HEK293 (cell line): ENCODE measurements at regions not wholly inside any gene's neighbourhood (a gene's known extent, or its start where the extent isn't known, plus 50 kb on each side); places are given as distances from the start of the nearest gene placed in this dataset.

Experiments
- CTCF ChIA-PET: fragments of 350-600 bp; formaldehyde crosslinking; extraction: SDS; loops from one replicate; lab custom pipeline; 2021; ENCODE audit warnings: antibody characterized with exemption; lab: Yijun Ruan, JAX
- POLR2A ChIA-PET: fragments of 300-600 bp; formaldehyde crosslinking; extraction: SDS; loops from one replicate; lab custom pipeline; 2020; ENCODE audit warnings: antibody characterized with exemption, inconsistent platforms; lab: Yijun Ruan, JAX
- H3K27ac ChIP-seq: fragments of 200-500 bp; sonication (Bioruptor generic); 2 replicates; pipeline ENCODE4 v1.5.1; 2014; ENCODE audit warnings: low read depth, low read length, control low read depth, inconsistent platforms; ENCODE audit errors: extremely low read depth
- H3K36me3 ChIP-seq, 2 experiments: fragments of 200-500 bp in 1 of 2; sonication (Bioruptor generic) in 1 of 2; 1 replicate in 1 of 2; 2 replicates in 1 of 2; pipeline ENCODE4 v1.5.1; 2014 to 2017; ENCODE audit warnings: inconsistent platforms in 2 of 2, low read length in 2 of 2; ENCODE audit not compliant: control insufficient read depth in 2 of 2, insufficient read depth in 1 of 2
- H3K4me1 ChIP-seq: fragments of 200-500 bp; sonication (Bioruptor generic); 2 replicates; pipeline ENCODE4 v1.5.1; 2014; ENCODE audit warnings: mild to moderate bottlenecking, low read length, inconsistent platforms; ENCODE audit not compliant: control insufficient read depth, insufficient read depth
- H3K4me3 ChIP-seq: 2 replicates; pipeline ENCODE4 v1.5.1; 2011; ENCODE audit warnings: low read depth, mild to moderate bottlenecking, control low read depth, low read length, moderate library complexity
- H3K9me3 ChIP-seq: fragments of 200-500 bp; sonication (Bioruptor generic); 2 replicates; pipeline ENCODE4 v1.5.1; 2014; ENCODE audit warnings: low read depth, low read length, inconsistent platforms; ENCODE audit not compliant: control insufficient read depth, insufficient read depth
- ELK4 ChIP-seq: IDR thresholded peaks from 2 replicates; pipeline ENCODE4 v1.6.1; 2011; ENCODE audit warnings: mild to moderate bottlenecking, low read depth, low read length, borderline replicate concordance
- SCRT2 ChIP-seq: fragments of 450-650 bp; formaldehyde crosslinking; IDR thresholded peaks from 2 replicates; pipeline ENCODE4 v1.5.1; 2016; ENCODE audit warnings: missing biosample characterization, missing genetic modification characterization
- ZBTB21 ChIP-seq: fragments of 450-650 bp; formaldehyde crosslinking; IDR thresholded peaks from 2 replicates; pipeline ENCODE4 v1.5.1; 2017; ENCODE audit warnings: missing biosample characterization, missing genetic modification characterization
- ZFP37 ChIP-seq: fragments of 450-650 bp; formaldehyde crosslinking; IDR thresholded peaks from 2 replicates; pipeline ENCODE4 v1.5.1; 2016; ENCODE audit warnings: missing biosample characterization, missing genetic modification characterization
- ZNF114 ChIP-seq: fragments of 450-650 bp; formaldehyde crosslinking; IDR thresholded peaks from 2 replicates; pipeline ENCODE4 v1.5.0; 2017; ENCODE audit warnings: missing biosample characterization, missing genetic modification characterization
- ZNF138 ChIP-seq: fragments of 450-650 bp; formaldehyde crosslinking; IDR thresholded peaks from 2 replicates; pipeline ENCODE4 v1.5.1; 2016; ENCODE audit warnings: missing biosample characterization, missing genetic modification characterization, borderline replicate concordance
- ZNF140 ChIP-seq: fragments of 450-650 bp; formaldehyde crosslinking; IDR thresholded peaks from 2 replicates; pipeline ENCODE4 v1.5.1; 2016; ENCODE audit warnings: missing biosample characterization, missing genetic modification characterization
- ZNF157 ChIP-seq: fragments of 450-650 bp; formaldehyde crosslinking; IDR thresholded peaks from 2 replicates; pipeline ENCODE4 v1.5.1; 2016; ENCODE audit warnings: missing biosample characterization, missing genetic modification characterization
- ZNF169 ChIP-seq: fragments of 450-650 bp; formaldehyde crosslinking; IDR thresholded peaks from 2 replicates; pipeline ENCODE4 v1.5.1; 2016; ENCODE audit warnings: missing biosample characterization, missing genetic modification characterization
- ZNF214 ChIP-seq: fragments of 450-650 bp; formaldehyde crosslinking; IDR thresholded peaks from 2 replicates; pipeline ENCODE4 v1.5.1; 2017; ENCODE audit warnings: missing biosample characterization, mild to moderate bottlenecking, missing genetic modification characterization, borderline replicate concordance
- ZNF37A ChIP-seq: fragments of 450-650 bp; IDR thresholded peaks from 2 replicates; pipeline ENCODE4 v1.5.1; 2018; ENCODE audit warnings: missing biosample characterization, missing genetic modification characterization
- ZNF426 ChIP-seq: fragments of 450-650 bp; formaldehyde crosslinking; IDR thresholded peaks from 2 replicates; pipeline ENCODE4 v1.5.1; 2017; ENCODE audit warnings: missing biosample characterization, missing genetic modification characterization, mild to moderate bottlenecking, inconsistent platforms, moderate library complexity
- ZNF514 ChIP-seq: fragments of 450-650 bp; formaldehyde crosslinking; IDR thresholded peaks from 2 replicates; pipeline ENCODE4 v1.5.1; 2016; ENCODE audit warnings: missing biosample characterization, missing genetic modification characterization
- ZNF558 ChIP-seq: fragments of 450-650 bp; formaldehyde crosslinking; IDR thresholded peaks from 2 replicates; pipeline ENCODE4 v1.5.1; 2016; ENCODE audit warnings: missing biosample characterization, missing genetic modification characterization
- ZNF701 ChIP-seq: fragments of 450-650 bp; formaldehyde crosslinking; IDR thresholded peaks from 2 replicates; pipeline ENCODE4 v1.5.1; 2016; ENCODE audit warnings: missing biosample characterization, missing genetic modification characterization
- ZNF791 ChIP-seq: fragments of 450-650 bp; formaldehyde crosslinking; IDR thresholded peaks from 2 replicates; pipeline ENCODE4 v1.5.1; 2016; ENCODE audit warnings: missing biosample characterization, missing genetic modification characterization
- ZSCAN18 ChIP-seq: fragments of 450-650 bp; formaldehyde crosslinking; IDR thresholded peaks from 2 replicates; pipeline ENCODE4 v1.5.1; 2016; ENCODE audit warnings: missing biosample characterization, missing genetic modification characterization
- ZSCAN30 ChIP-seq: fragments of 450-650 bp; IDR thresholded peaks from 2 replicates; pipeline ENCODE4 v1.5.1; 2018; ENCODE audit warnings: missing biosample characterization, mild to moderate bottlenecking, missing genetic modification characterization, moderate library complexity
- TF ChIP-seq, protein P1 (sequence below): fragments of 450-650 bp; formaldehyde crosslinking; IDR thresholded peaks from 2 replicates; pipeline ENCODE4 v1.5.1; 2016; ENCODE audit warnings: missing biosample characterization, missing genetic modification characterization
- TF ChIP-seq, protein P2 (sequence below): fragments of 450-650 bp; formaldehyde crosslinking; optimal IDR thresholded peaks from 2 replicates; pipeline ENCODE3; 2016; ENCODE audit warnings: missing biosample characterization, mild to moderate bottlenecking, missing genetic modification characterization

DNA sequence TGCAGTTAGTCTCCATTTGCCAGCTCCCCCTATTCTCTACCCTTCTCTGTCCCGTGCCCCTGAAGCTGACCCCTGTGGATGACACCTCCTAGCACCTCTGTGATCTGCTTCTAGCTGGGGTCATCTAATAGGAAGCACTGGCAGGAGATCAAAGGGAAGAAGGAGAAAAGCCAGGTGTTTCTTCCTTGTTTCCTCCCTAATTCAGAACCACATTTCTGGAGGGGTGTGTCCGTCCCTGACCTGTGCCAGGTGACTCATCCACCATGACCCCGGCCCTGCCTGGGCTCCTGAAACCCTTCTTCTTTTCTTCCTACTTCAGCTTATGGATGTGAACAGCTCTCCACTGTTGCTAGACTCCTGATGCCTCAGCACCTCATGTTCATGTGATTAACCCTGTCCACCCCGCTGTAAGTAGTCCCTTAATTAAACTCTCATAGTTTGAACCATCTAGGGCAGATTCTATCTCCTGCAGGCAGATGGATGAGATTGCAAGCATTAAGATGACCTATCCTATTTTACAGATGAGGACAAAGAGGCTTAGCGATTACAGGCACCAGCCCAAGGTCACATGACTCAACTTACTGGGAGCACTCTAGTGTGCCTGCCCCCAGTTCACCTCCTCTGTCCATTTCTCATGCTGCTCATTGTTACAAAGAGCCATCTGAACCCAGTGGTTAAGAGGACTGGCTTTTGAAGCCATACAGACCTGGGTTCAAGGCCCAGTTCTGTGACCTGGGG lies 770.5 kb downstream of the MED13L start (continued):
- no peak for TF ChIP-seq ZSCAN18 (tag by site-specific recombination)
- TF ChIP-seq ZNF426 (tag by site-specific recombination), result no peak
- no peak for TF ChIP-seq ZNF138 (tag by site-specific recombination)
- TF ChIP-seq ZNF37A (tag by site-specific recombination), result no peak
- TF ChIP-seq ZNF791 (tag by site-specific recombination), result no peak

GRCh38 chr12:115504306-115505290 lies 772.9 kb downstream of the MED13L start:
- no peaks in the 10 kb centered on the region for H3K36me3 ChIP-seq
- H3K4me1 ChIP-seq, result no peaks in the 10 kb centered on the region
- ChIA-PET POLR2A (interaction anchor here (0.6 kb wide), 1 partner anchor 820 kb away, joined by 3 read pairs; the partner anchor contains the start of gene TBX3), CTCF (no interaction called here)
- no peak overlapping the region for H3K27ac ChIP-seq
- H3K9me3 ChIP-seq, result no peaks in the 10 kb centered on the region
- H3K4me3 ChIP-seq, result no peak overlapping the region
- TF ChIP-seq, protein P1, sequence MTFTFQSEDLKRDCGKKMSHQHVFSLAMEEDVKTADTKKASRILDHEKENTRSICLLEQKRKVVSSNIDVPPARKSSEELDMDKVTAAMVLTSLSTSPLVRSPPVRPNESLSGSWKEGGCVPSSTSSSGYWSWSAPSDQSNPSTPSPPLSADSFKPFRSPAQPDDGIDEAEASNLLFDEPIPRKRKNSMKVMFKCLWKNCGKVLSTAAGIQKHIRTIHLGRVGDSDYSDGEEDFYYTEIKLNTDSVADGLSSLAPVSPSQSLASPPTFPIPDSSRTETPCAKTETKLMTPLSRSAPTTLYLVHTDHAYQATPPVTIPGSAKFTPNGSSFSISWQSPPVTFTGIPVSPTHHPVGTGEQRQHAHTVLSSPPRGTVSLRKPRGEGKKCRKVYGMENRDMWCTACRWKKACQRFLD (tag by site-specific recombination), result no peak
- TF ChIP-seq SCRT2 (no peak), ZNF514 (tag by site-specific recombination) (no peak), ZBTB21 (tag by site-specific recombination) (no peak), ZNF140 (tag by site-specific recombination) (no peak), ZNF214 (tag by site-specific recombination) (no peak), ZFP37 (tag by site-specific recombination) (no peak), ZNF157 (tag by site-specific recombination) (no peak), ZSCAN30 (tag by site-specific recombination) (no peak), ZNF114 (no peak), ZNF558 (tag by site-specific recombination) (no peak), ELK4 (no peak), ZNF701 (no peak), ZNF169 (tag by site-specific recombination) (no peak)
- TF ChIP-seq, protein P2, sequence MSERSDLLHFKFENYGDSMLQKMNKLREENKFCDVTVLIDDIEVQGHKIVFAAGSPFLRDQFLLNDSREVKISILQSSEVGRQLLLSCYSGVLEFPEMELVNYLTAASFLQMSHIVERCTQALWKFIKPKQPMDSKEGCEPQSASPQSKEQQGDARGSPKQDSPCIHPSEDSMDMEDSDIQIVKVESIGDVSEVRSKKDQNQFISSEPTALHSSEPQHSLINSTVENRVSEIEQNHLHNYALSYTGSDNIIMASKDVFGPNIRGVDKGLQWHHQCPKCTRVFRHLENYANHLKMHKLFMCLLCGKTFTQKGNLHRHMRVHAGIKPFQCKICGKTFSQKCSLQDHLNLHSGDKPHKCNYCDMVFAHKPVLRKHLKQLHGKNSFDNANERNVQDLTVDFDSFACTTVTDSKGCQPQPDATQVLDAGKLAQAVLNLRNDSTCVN (tag by site-specific recombination), result no peak
